Stimulated activated CD8-positive, alpha-beta memory T cell treated with anti-CD3 and anti-CD28 coated beads, Interleukin-7, amount 100 ng/mL, for 4 hours (primary cell): ENCODE measurements at regions not wholly inside any gene's neighbourhood (a gene's known extent, or its start where the extent isn't known, plus 50 kb on each side); places are given as distances from the start of the nearest gene placed in this dataset.

ENCODE experiments used
- DNase-seq, 2 donors: peaks; one replicate each; pipeline ENCODE4 v3.0.0-alpha.2; 2020; ENCODE audit warnings: low read depth in 2 of 2

GRCh38 chr5:156126716-156127115, 200.2 kb upstream of the SGCD start:
- DNase-seq: no peak

- DNase-seq: no peak
Observed at GRCh38 chr5:156128026-156128425, 198.9 kb upstream of the SGCD start.

GRCh38 chr5:156134216-156134615, 192.7 kb upstream of the SGCD start:
- DNase-seq: no peak

- no peak for DNase-seq
Observed at GRCh38 chr5:156135531-156135930, 191.4 kb upstream of the SGCD start.

GRCh38 chr5:156137071-156137869, 189.7 kb upstream of the SGCD start:
- no peak for DNase-seq

GRCh38 chr5:156142867-156143266, 184.1 kb upstream of the SGCD start:
- no peak for DNase-seq

- DNase-seq: no peak
Observed at GRCh38 chr5:156147261-156147943, 179.6 kb upstream of the SGCD start.

- no peak for DNase-seq
Observed at GRCh38 chr5:156147944-156148285, 179.0 kb upstream of the SGCD start.

- DNase-seq: no peak
Observed at GRCh38 chr5:156148301-156148700, 178.7 kb upstream of the SGCD start.

GRCh38 chr5:156149213-156149612, 177.8 kb upstream of the SGCD start:
- no peak for DNase-seq

GRCh38 chr5:156153602-156154001, 173.4 kb upstream of the SGCD start:
- DNase-seq: no peak

GRCh38 chr5:156154757-156155156, 172.2 kb upstream of the SGCD start:
- no peak for DNase-seq

GRCh38 chr5:156155598-156155997, 171.4 kb upstream of the SGCD start:
- DNase-seq: no peak

GRCh38 chr5:156164306-156164705, 162.7 kb upstream of the SGCD start:
- DNase-seq: no peak

- no peak for DNase-seq
Observed at GRCh38 chr5:156169495-156169894, 157.5 kb upstream of the SGCD start.

GRCh38 chr5:156170351-156170961, 156.5 kb upstream of the SGCD start:
- no peak for DNase-seq

GRCh38 chr5:156174225-156174624, 152.7 kb upstream of the SGCD start:
- no peak for DNase-seq

GRCh38 chr5:156178117-156178516, 148.8 kb upstream of the SGCD start:
- DNase-seq: no peak

GRCh38 chr5:156181656-156182055, 145.3 kb upstream of the SGCD start:
- DNase-seq: no peak

- no peak for DNase-seq
Observed at GRCh38 chr5:156182174-156182967, 144.6 kb upstream of the SGCD start.

- no peak for DNase-seq
Observed at GRCh38 chr5:156186760-156187159, 140.2 kb upstream of the SGCD start.

- no peak for DNase-seq
Observed at GRCh38 chr5:156188016-156188415, 138.9 kb upstream of the SGCD start.
